GM18520 (cell line): ENCODE measurements at regions not wholly inside any gene's neighbourhood (a gene's known extent, or its start where the extent isn't known, plus 50 kb on each side); places are given as distances from the start of the nearest gene placed in this dataset.
"Not testable (repeated sequence)": the region's sequence is repeated elsewhere in the genome, so short reads cannot be mapped to it uniquely, and the experiment has no call there.

Source experiments
- ATAC-seq: cut with Tn5 transposase; IDR thresholded peaks from one replicate; pipeline ENCODE4 v1.9.1; 2021; ENCODE audit not compliant: unreplicated experiment

- no peak for ATAC-seq
These were observed 677.8 kb downstream of the TOX3 start for GRCh38 chr16:51869176-51869575.

GRCh38 chr16:51868631-51869030, 678.3 kb downstream of the TOX3 start:
- ATAC-seq, result no peak

- no peak for ATAC-seq
These were observed 679.4 kb downstream of the TOX3 start for GRCh38 chr16:51867386-51868065.

GRCh38 chr16:51864575-51864974, 682.4 kb downstream of the TOX3 start:
- ATAC-seq, result no peak

GRCh38 chr16:51854401-51854951, 692.5 kb downstream of the TOX3 start:
- no peak for ATAC-seq

- ATAC-seq, result no peak
These were observed 693.4 kb downstream of the TOX3 start for GRCh38 chr16:51853586-51853985.

GRCh38 chr16:51852892-51853291, 694.1 kb downstream of the TOX3 start:
- no peak for ATAC-seq

GRCh38 chr16:51851111-51851510, 695.8 kb downstream of the TOX3 start:
- ATAC-seq, result no peak

GRCh38 chr16:51849715-51850114, 697.2 kb downstream of the TOX3 start:
- no peak for ATAC-seq

GRCh38 chr16:51845586-51846305, 694.7 kb upstream of the SALL1 start:
- ATAC-seq, result no peak

GRCh38 chr16:51839727-51840462, 688.8 kb upstream of the SALL1 start:
- no peak for ATAC-seq

GRCh38 chr16:51834794-51835193, 683.7 kb upstream of the SALL1 start:
- ATAC-seq, result no peak

GRCh38 chr16:51834133-51834532, 683.1 kb upstream of the SALL1 start:
- ATAC-seq, result no peak

- ATAC-seq, result no peak
These were observed 680.7 kb upstream of the SALL1 start for GRCh38 chr16:51831595-51832367.

GRCh38 chr16:51831034-51831433, 680.0 kb upstream of the SALL1 start:
- ATAC-seq, result not testable (repeated sequence)

GRCh38 chr16:51825779-51826178, 674.7 kb upstream of the SALL1 start:
- no peak for ATAC-seq

GRCh38 chr16:51822471-51822870, 671.4 kb upstream of the SALL1 start:
- ATAC-seq, result no peak

- ATAC-seq, result no peak
These were observed 670.5 kb upstream of the SALL1 start for GRCh38 chr16:51821527-51821926.

GRCh38 chr16:51820176-51820575, 669.1 kb upstream of the SALL1 start:
- no peak for ATAC-seq

GRCh38 chr16:51818342-51818944, 667.4 kb upstream of the SALL1 start:
- no peak for ATAC-seq
